WTC11 (cell line): ENCODE measurements at regions not wholly inside any gene's neighbourhood (a gene's known extent, or its start where the extent isn't known, plus 50 kb on each side); places are given as distances from the start of the nearest gene placed in this dataset.

ENCODE experiments used
- ATAC-seq: fragments of 200-7000 bp; cut with Tn5 transposase; 2 replicates; pipeline ENCODE4 v1.10.0; 2021; ENCODE audit warnings: mild to moderate bottlenecking, moderate library complexity
- CTCF ChIA-PET: fragments of 300-600 bp; sonication (Branson Sonifier 250); formaldehyde crosslinking; loops from one replicate; lab custom pipeline; 2021; ENCODE audit warnings: antibody characterized with exemption; lab: Charles Lee
- POLR2A ChIA-PET: fragments of 350-600 bp; sonication (Branson Sonifier 250); formaldehyde crosslinking; loops from one replicate; lab custom pipeline; 2021; ENCODE audit warnings: antibody characterized with exemption; lab: Charles Lee
- DNase-seq: peaks from one replicate; pipeline ENCODE4 v3.0.0; 2021; ENCODE audit warnings: low spot score
- H3K27ac Mint-ChIP-seq: 2 replicates; pipeline ENCODE4 v1.8.0; 2021; ENCODE audit warnings: mixed read lengths
- H3K27me3 Mint-ChIP-seq: 2 replicates; pipeline ENCODE4 v1.8.0; 2021; ENCODE audit warnings: low read depth, mild to moderate bottlenecking, moderate library complexity, mixed read lengths
- H3K36me3 Mint-ChIP-seq: 2 replicates; pipeline ENCODE4 v1.8.0; 2021; ENCODE audit warnings: mixed read lengths
- H3K4me1 Mint-ChIP-seq: 2 replicates; pipeline ENCODE4 v1.8.0; 2022; ENCODE audit warnings: mixed read lengths
- H3K4me3 Mint-ChIP-seq: 2 replicates; pipeline ENCODE4 v1.8.0; 2021; ENCODE audit warnings: mild to moderate bottlenecking, moderate library complexity, mixed read lengths
- H3K9me3 Mint-ChIP-seq: 2 replicates; pipeline ENCODE4 v1.8.0; 2021; ENCODE audit warnings: mixed read lengths
- ATF1 ChIP-seq: sonication (generic); formaldehyde crosslinking; IDR thresholded peaks from 2 replicates; pipeline ENCODE4 v1.8.1; 2023; ENCODE audit warnings: mild to moderate bottlenecking, moderate library complexity, missing genetic modification reagents
- ATF2 ChIP-seq: sonication (generic); formaldehyde crosslinking; IDR thresholded peaks from 2 replicates; pipeline ENCODE4 v1.8.1; 2022; ENCODE audit warnings: low read depth, missing genetic modification reagents, borderline replicate concordance
- E2F4 ChIP-seq: sonication (generic); formaldehyde crosslinking; IDR thresholded peaks from 2 replicates; pipeline ENCODE4 v1.8.1; 2022; ENCODE audit warnings: low read depth, mild to moderate bottlenecking, moderate library complexity, missing genetic modification reagents, borderline replicate concordance
- ESRRA ChIP-seq: sonication (generic); formaldehyde crosslinking; IDR thresholded peaks from 2 replicates; pipeline ENCODE4 v1.8.1; 2022; ENCODE audit warnings: mild to moderate bottlenecking, missing genetic modification reagents, borderline replicate concordance
- GRHL2 ChIP-seq: fragments of 250-450 bp; sonication (Bioruptor Pico); IDR thresholded peaks from 2 replicates; pipeline ENCODE4 v1.8.0; 2022; ENCODE audit warnings: mild to moderate bottlenecking, moderate library complexity; ENCODE audit not compliant: insufficient replicate concordance, severe bottlenecking
- GTF2I ChIP-seq: fragments of 250-450 bp; sonication (Bioruptor Pico); conservative IDR thresholded peaks from 2 replicates; pipeline ENCODE4 v1.4.0; 2021; ENCODE audit warnings: mild to moderate bottlenecking
- IRF1 ChIP-seq: sonication (generic); formaldehyde crosslinking; IDR thresholded peaks from 2 replicates; pipeline ENCODE4 v1.8.0; 2023; ENCODE audit warnings: missing genetic modification reagents
- IRF2 ChIP-seq: sonication (generic); formaldehyde crosslinking; IDR thresholded peaks from 2 replicates; pipeline ENCODE4 v1.8.0; 2022; ENCODE audit warnings: low read depth, missing genetic modification reagents, borderline replicate concordance
- KAT7 ChIP-seq: sonication (generic); formaldehyde crosslinking; IDR thresholded peaks from 2 replicates; pipeline ENCODE4 v1.8.1; 2023; ENCODE audit warnings: missing genetic modification reagents, mild to moderate bottlenecking, borderline replicate concordance
- MXD4 ChIP-seq: fragments of 250-450 bp; sonication (Bioruptor Pico); IDR thresholded peaks from 2 replicates; pipeline ENCODE4 v1.8.0; 2021; ENCODE audit warnings: mild to moderate bottlenecking, moderate library complexity, borderline replicate concordance
- MYBL2 ChIP-seq: sonication (generic); formaldehyde crosslinking; IDR thresholded peaks from 2 replicates; pipeline ENCODE4 v1.8.1; 2023; ENCODE audit warnings: mild to moderate bottlenecking, moderate library complexity, missing genetic modification reagents
- NFE2L1 ChIP-seq: sonication (generic); formaldehyde crosslinking; IDR thresholded peaks from 2 replicates; pipeline ENCODE4 v1.8.1; 2023; ENCODE audit warnings: missing genetic modification reagents
- NR3C1 ChIP-seq: sonication (generic); formaldehyde crosslinking; conservative IDR thresholded peaks from 2 replicates; pipeline ENCODE4 v1.8.1; 2023; ENCODE audit warnings: low read depth, mild to moderate bottlenecking, missing genetic modification reagents
- PRRX2 ChIP-seq: fragments of 250-450 bp; sonication (Bioruptor Pico); IDR thresholded peaks from 2 replicates; pipeline ENCODE4 v1.8.0; 2021; ENCODE audit warnings: mild to moderate bottlenecking
- SMAD4 ChIP-seq: sonication (generic); formaldehyde crosslinking; IDR thresholded peaks from 2 replicates; pipeline ENCODE4 v1.8.0; 2022; ENCODE audit warnings: mild to moderate bottlenecking, missing genetic modification reagents
- TEAD1 ChIP-seq: sonication (generic); formaldehyde crosslinking; IDR thresholded peaks from 2 replicates; pipeline ENCODE4 v1.8.0; 2022; ENCODE audit warnings: mild to moderate bottlenecking, missing genetic modification reagents
- TP53 ChIP-seq: sonication (generic); formaldehyde crosslinking; IDR thresholded peaks from 2 replicates; pipeline ENCODE4 v1.8.1; 2023; ENCODE audit warnings: mild to moderate bottlenecking, missing genetic modification reagents
- USF1 ChIP-seq: sonication (generic); formaldehyde crosslinking; IDR thresholded peaks from 2 replicates; pipeline ENCODE4 v1.8.0; 2022; ENCODE audit warnings: mild to moderate bottlenecking, missing genetic modification reagents
- ZBTB21 ChIP-seq: sonication (generic); formaldehyde crosslinking; IDR thresholded peaks from 2 replicates; pipeline ENCODE4 v1.8.1; 2023; ENCODE audit warnings: mild to moderate bottlenecking, missing genetic modification reagents, borderline replicate concordance
- ZNF263 ChIP-seq: sonication (generic); formaldehyde crosslinking; IDR thresholded peaks from 2 replicates; pipeline ENCODE4 v1.8.1; 2022; ENCODE audit warnings: low read depth, mild to moderate bottlenecking, moderate library complexity, missing genetic modification reagents
- ZNF416 ChIP-seq: fragments of 250-450 bp; sonication (Bioruptor Pico); IDR thresholded peaks from 2 replicates; pipeline ENCODE4 v1.9.0; 2021; ENCODE audit warnings: mild to moderate bottlenecking, inconsistent platforms
- ZNF423 ChIP-seq: fragments of 250-450 bp; sonication (Bioruptor Pico); IDR thresholded peaks from 2 replicates; pipeline ENCODE4 v2.1.2; 2022; ENCODE audit warnings: mild to moderate bottlenecking, moderate library complexity
- ZNF512 ChIP-seq: sonication (generic); formaldehyde crosslinking; IDR thresholded peaks from 2 replicates; pipeline ENCODE4 v1.8.1; 2022; ENCODE audit warnings: missing genetic modification reagents, borderline replicate concordance
- TF ChIP-seq, protein P1 (sequence below): fragments of 250-450 bp; sonication (Bioruptor Pico); IDR thresholded peaks from 2 replicates; pipeline ENCODE4 v1.9.0; 2021; ENCODE audit warnings: moderate library complexity, mild to moderate bottlenecking, inconsistent platforms, borderline replicate concordance

GRCh38 chr15:77855871-77856270 is 221.6 kb downstream of the TBC1D2B start (continued):
- TF ChIP-seq E2F4 (CRISPR knock-in tag), result no peak
- no peak for TF ChIP-seq ZNF416
- no peak for TF ChIP-seq IRF1 (CRISPR knock-in tag)
- no peak for TF ChIP-seq GTF2I (CRISPR knock-in tag)
- no peak for TF ChIP-seq ATF1

DNA sequence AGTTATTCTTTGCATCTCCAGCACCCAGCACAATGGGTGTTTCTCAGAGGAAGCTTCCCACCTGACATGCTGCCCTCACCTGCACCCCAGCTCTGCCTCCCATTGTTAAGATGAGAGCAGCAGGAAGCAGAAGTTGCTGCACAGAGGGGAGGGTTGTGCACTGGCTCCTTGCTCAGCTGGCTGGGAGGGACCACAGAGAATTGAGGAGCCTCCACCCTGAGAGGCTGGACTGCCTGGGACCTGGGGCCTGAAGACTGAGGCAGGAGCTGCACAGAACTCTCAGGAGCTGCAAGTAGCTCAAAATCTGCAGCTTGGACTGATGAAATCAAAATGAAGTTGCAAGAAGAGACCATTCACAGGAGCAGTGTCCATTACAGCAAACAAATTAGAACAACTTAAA is 222.3 kb upstream of the LINGO1 start:
- peaks cover 5% of the 10 kb centered on the region for H3K9me3 Mint-ChIP-seq
- DNase-seq, result no peak
- no peaks in the 10 kb centered on the region; the same call in 1 of the 2 replicates for H3K36me3 Mint-ChIP-seq
- no peak for ATAC-seq
- H3K4me1 Mint-ChIP-seq, result peaks cover 20% of the 10 kb centered on the region
- ChIA-PET CTCF (interaction anchor here (0.9 to 1.9 kb wide), 7 partner anchors 19 to 246 kb away, joined by 3 to 7 read pairs (median 5); no protein-coding TSS in a partner anchor), POLR2A (no interaction called here)
- no peak for TF ChIP-seq TEAD1 (CRISPR knock-in tag)
- TF ChIP-seq, protein P1, sequence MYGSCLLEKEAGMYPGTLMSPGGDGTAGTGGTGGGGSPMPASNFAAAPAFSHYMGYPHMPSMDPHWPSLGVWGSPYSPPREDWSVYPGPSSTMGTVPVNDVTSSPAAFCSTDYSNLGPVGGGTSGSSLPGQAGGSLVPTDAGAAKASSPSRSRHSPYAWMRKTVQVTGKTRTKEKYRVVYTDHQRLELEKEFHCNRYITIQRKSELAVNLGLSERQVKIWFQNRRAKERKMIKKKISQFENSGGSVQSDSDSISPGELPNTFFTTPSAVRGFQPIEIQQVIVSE (CRISPR knock-in tag), result no peak
- no peak for TF ChIP-seq MYBL2 (CRISPR knock-in tag)
- no peak for TF ChIP-seq NFE2L1 (CRISPR knock-in tag)
- TF ChIP-seq IRF2 (CRISPR knock-in tag), result no peak
- TF ChIP-seq GTF2I (CRISPR knock-in tag), result no peak
- no peak for TF ChIP-seq ATF2 (CRISPR knock-in tag)
- no peak for TF ChIP-seq GRHL2 (CRISPR knock-in tag)
- TF ChIP-seq TP53, result no peak
- TF ChIP-seq ZNF512 (CRISPR knock-in tag), result no peak
- TF ChIP-seq ESRRA (CRISPR knock-in tag), result no peak
- no peak for TF ChIP-seq ZNF423
- H3K27me3 Mint-ChIP-seq, result no peaks in the 10 kb centered on the region; the same call in 1 of the 2 replicates
- H3K27ac Mint-ChIP-seq, result no peak overlapping the region
- no peak overlapping the region for H3K4me3 Mint-ChIP-seq

- Mint-ChIP-seq H3K4me1 (peaks cover 12% of the 10 kb centered on the region), H3K27me3 (no peaks in the 10 kb centered on the region; the same call in 1 of the 2 replicates), H3K4me3 (no peak overlapping the region), H3K36me3 (no peaks in the 10 kb centered on the region; the same call in 1 of the 2 replicates), H3K27ac (no peak overlapping the region), H3K9me3 (peaks cover 10% of the 10 kb centered on the region)
- CTCF ChIA-PET, result interaction anchor here (1.8 to 2.6 kb wide), 2 partner anchors 220 kb away, joined by 7 to 13 read pairs; partner anchors contain the start of gene LINGO1
- POLR2A ChIA-PET, result no interaction called here
- ATAC-seq (no peak), DNase-seq (no peak)
- TF ChIP-seq IRF1 (CRISPR knock-in tag) (no peak), NR3C1 (no peak), ZBTB21 (CRISPR knock-in tag) (no peak), SMAD4 (CRISPR knock-in tag) (no peak), PRRX2 (CRISPR knock-in tag) (no peak), ZNF263 (CRISPR knock-in tag) (no peak), KAT7 (CRISPR knock-in tag) (no peak), MXD4 (CRISPR knock-in tag) (no peak), USF1 (no peak)
Measured at GRCh38 chr15:77853910-77854309, 221.2 kb upstream of the LINGO1 start.
